ENCODE measurements at regions not wholly inside any gene's neighbourhood (a gene's known extent, or its start where the extent isn't known, plus 50 kb on each side); places are given as distances from the start of the nearest gene placed in this dataset.

GRCh38 chr14:85883966-85884365, 354.0 kb downstream of the FLRT2 start:
- dilution Hi-C loops (cut with HindIII; ENCODE audit: low sequenced_read_pairs, unreplicated experiment) = no loop called here
- H3K4me3 ChIP-seq (ENCODE audit: insufficient read depth, low read depth, low read length) = no peak overlapping the region
- WGBS, 2 experiments (ENCODE audit: extremely low coverage in 2 of 2, insufficient read length in 1 of 2) = 0% methylated on average over 1 of the region's 4 CpGs; no CpG with 5 or more reads in 1 of the 2 experiments
- H2AK5ac ChIP-seq (ENCODE audit: low read depth, low read length) = no peak overlapping the region
- H2AFZ ChIP-seq (replicated peaks; ENCODE audit: low read length, poor library complexity) = no peak overlapping the region
- no peak overlapping the region for H3K56ac ChIP-seq (ENCODE audit: extremely low read depth, insufficient read depth, low read length)
- no peak overlapping the region for H3K4ac ChIP-seq (ENCODE audit: low read depth, low read length)
- no peak overlapping the region for H4K5ac ChIP-seq (ENCODE audit: low read depth, low read length)
- H3K9me3 ChIP-seq (ENCODE audit: control insufficient read depth, insufficient read depth, low read length) = no peaks in the 10 kb centered on the region
- ChIA-PET CTCF (no interaction called here), POLR2A (ENCODE audit: unreplicated experiment) (no interaction called here)
- no TSS peak for BruUV-seq (replicated peaks)
- H3K79me1 ChIP-seq (ENCODE audit: low read depth in 1 of 2, low read length in 2 of 2) = no peaks in the 10 kb centered on the region
- no peak overlapping the region for H2BK15ac ChIP-seq (ENCODE audit: low read depth, low read length)
- in situ Hi-C loops (cut with MboI; ENCODE audit: low sequenced_read_pairs) = no loop called here
- no peak overlapping the region for H3K14ac ChIP-seq (replicated peaks; ENCODE audit: low read depth, low read length)
- H3K27ac ChIP-seq (ENCODE audit: insufficient read depth, low read length) = no peak overlapping the region
- H2BK5ac ChIP-seq (ENCODE audit: low read depth, low read length, poor library complexity, severe bottlenecking) = no peak overlapping the region
- H3K18ac ChIP-seq (ENCODE audit: low read depth, low read length) = no peak overlapping the region
- TF ChIP-seq MAFK (IDR thresholded peaks at IDR 0.05; ENCODE audit: low read depth, low read length) (no peak), NFE2L2 (IDR thresholded peaks at IDR 0.05; ENCODE audit: low read depth, low read length) (no peak), CTCF (conservative IDR thresholded peaks at IDR 0.05; ENCODE audit: low read depth, low read length) (no peak), CEBPB (IDR thresholded peaks at IDR 0.05; ENCODE audit: low read depth, low read length) (no peak), USF2 (IDR thresholded peaks at IDR 0.05; ENCODE audit: low read depth, low read length) (no peak), FOS (IDR thresholded peaks at IDR 0.05; ENCODE audit: low read depth, low read length) (no peak), POLR2A (IDR thresholded peaks at IDR 0.05; ENCODE audit: low read depth, low read length) (no peak), ELK1 (IDR thresholded peaks at IDR 0.05; ENCODE audit: borderline replicate concordance, low read depth, low read length) (no peak), MXI1 (IDR thresholded peaks at IDR 0.05; ENCODE audit: borderline replicate concordance, low read depth, low read length) (no peak), CHD1 (IDR thresholded peaks at IDR 0.05; ENCODE audit: low read depth, low read length) (no peak)
- H3K4me1 ChIP-seq (ENCODE audit: control insufficient read depth, insufficient read depth, low read length) = no peaks in the 10 kb centered on the region
- DNase-seq = no peak
- H2AK9ac ChIP-seq (replicated peaks; ENCODE audit: low read depth, low read length, poor library complexity) = no peak overlapping the region
- no peak for ATAC-seq (ENCODE audit: low read depth)
- H4K91ac ChIP-seq (ENCODE audit: insufficient read depth, low read depth, low read length) = no peak overlapping the region
- no peak overlapping the region for H2BK20ac ChIP-seq (ENCODE audit: low read depth, low read length)
- no peak overlapping the region for H3K4me2 ChIP-seq (ENCODE audit: low read depth, low read length)
- H2BK120ac ChIP-seq (ENCODE audit: low read depth, low read length) = no peak overlapping the region
- no peak overlapping the region for H3K23ac ChIP-seq (ENCODE audit: low read depth, low read length)
- H4K20me1 ChIP-seq (ENCODE audit: insufficient read depth, low read length) = no peaks in the 10 kb centered on the region
- no peak overlapping the region for H3K9ac ChIP-seq (ENCODE audit: low read depth, low read length)
- no peak overlapping the region for H4K8ac ChIP-seq (ENCODE audit: low read depth in 2 of 2, low read length in 2 of 2)
- no peaks in the 10 kb centered on the region for H3K36me3 ChIP-seq (ENCODE audit: control insufficient read depth, insufficient read depth, low read length)
- H3K9me1 ChIP-seq (ENCODE audit: insufficient read depth, low read length) = no peaks in the 10 kb centered on the region
- intact Hi-C loops (cut with micrococcal nuclease) = no loop called here
- H3K27me3 ChIP-seq (ENCODE audit: control insufficient read depth, insufficient read depth, low read length) = no peaks in the 10 kb centered on the region

Measured in IMR-90 (cell line).